Stimulated activated CD4-positive, alpha-beta T cell treated with anti-CD3 and anti-CD28 coated beads, Interleukin-4, amount 100 ng/mL, for 24 hours (primary cell): ENCODE measurements at regions not wholly inside any gene's neighbourhood (a gene's known extent, or its start where the extent isn't known, plus 50 kb on each side); places are given as distances from the start of the nearest gene placed in this dataset.
A peak's percentile ranks its signal among the peaks of the same experiment; 100 is the strongest.

ENCODE experiments used
- DNase-seq: peaks from one replicate; pipeline ENCODE4 v3.0.0-alpha.2; 2020

DNA sequence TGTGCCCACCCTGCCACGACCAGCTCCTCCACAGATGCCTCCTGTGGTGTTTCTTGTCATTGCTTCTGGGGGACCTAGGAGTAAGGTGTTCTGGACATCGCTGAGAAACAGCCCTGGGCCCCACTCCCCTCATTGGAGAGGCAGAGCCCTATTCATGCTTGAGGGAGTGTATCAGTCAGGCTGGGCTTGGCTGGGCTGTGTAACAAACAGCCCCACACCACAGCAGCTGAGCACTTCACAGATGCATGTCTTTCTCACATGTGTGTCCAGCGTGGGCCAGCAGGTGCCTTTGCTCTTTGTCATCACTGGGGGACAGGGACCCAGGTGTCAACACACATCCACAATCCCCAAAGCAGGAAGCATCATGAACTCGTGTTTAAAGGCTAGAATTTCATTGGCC lies 65.1 kb upstream of the FBRSL1 start:
- DNase-seq: no peak

DNA sequence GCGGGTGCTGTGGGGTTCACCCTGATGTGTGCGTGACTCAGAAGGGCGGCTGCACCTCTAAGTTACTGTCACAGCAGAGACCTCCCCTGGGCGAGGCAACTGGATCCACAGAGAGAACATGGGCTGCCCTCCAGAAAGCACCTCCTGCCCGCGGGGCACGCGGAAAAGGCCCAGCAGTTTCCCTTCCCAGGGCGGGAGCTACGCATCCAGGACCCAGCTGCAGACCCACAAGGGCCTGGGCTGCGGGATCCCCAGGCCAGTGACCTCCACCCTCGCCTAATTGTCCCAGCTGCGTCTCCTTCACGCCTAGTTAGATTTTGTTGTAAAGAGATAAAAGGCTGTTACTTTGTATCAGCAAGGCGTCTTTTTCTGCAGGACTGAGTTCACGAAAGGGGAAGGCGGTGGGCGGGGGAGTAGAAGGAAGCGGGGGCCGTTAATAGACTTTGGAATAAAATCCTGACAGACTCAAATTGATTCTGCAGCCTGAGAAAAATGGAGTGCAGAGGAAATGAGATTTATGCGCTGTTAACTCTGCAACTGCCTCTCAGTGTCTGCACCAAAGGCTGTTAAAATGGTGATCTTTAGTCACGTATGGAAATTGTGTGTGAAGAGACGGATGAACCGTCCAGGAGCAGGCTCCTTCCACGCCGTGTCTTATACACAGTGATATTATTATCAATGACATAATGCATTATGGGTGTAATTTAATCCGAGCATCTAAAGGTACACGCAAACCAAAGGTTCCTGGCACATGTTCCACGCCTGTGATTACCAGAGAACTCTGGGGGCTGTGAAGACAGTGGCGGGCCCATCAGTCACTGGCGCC lies 65.9 kb upstream of the FBRSL1 start:
- no peak for DNase-seq

DNA sequence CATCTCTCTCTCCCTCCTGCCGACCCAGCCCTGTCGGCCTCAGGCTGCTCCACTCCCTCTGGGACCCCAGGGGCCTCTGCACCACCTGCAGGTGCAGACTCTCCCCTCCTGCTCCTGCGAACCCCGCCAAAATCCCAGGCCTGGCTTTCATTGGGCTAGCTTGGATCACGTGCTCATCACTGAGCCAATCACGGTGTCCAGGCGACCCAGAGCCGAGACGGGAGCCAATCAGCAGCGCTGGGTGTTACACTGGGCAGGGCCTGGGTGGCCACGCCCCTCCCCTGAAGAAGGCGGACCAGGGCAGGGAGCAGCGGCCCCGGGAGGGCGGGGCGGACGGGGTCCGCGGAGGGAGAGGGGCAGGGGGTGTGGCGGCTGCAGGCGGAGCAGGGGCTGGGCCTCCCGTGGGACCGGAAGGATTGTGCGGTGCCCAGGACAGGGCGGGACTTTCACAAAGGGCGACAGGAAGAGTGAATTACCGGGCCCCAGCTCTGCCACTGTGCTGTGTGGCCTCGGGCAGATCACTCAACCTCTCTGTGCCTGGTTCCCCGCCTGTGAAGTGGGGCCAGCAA lies 66.6 kb upstream of the FBRSL1 start:
- DNase-seq: no peak

DNA sequence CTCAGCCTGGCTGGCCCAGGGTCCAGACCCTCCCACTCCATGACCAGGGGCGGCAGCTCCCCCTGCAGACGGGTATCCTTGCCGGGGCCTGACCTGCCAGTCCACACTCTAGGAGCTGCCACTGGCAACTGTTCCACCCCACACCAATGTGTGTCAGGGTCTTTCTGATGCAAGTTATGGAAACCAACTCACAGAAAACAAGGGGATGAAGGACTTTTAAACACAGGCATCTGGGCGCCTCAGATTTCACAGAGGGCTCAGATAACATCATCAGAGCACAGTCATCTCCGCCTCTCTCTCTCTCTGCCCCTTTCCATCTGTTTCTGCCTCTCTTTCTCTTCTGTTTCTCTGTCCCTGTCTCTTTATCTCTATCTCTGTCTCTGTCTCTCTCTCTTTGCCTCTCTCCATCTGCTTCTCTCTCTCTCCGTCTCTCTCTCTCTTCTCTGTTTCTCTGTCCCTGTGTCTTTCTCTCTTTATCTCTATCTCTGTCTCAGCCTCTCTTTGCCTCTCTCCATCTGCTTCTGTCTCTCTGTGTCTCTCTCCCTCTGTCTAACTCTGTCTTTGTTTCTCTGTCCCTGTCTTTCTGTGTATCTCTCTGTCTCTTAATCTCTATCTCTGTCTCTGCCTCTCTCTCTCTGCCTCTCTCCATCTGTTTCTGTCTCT lies 67.4 kb upstream of the FBRSL1 start:
- no peak for DNase-seq

DNA sequence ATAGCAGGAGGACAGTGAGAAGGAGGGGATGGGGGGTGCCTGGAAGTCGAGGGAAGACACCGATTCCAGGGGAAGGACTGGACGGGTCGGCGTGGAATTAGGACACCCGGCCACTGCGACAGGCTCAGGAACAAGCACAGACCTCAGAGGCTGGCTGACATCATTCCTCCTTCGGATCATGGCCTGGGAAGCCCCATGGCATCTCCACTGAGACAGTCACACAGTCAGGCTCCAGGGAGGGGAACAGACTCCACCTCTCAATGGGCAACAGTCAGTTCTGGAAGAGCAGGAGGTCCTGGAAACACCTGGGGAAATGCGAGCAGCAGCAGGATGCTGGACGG lies 67.9 kb upstream of the FBRSL1 start:
- no peak for DNase-seq

DNA sequence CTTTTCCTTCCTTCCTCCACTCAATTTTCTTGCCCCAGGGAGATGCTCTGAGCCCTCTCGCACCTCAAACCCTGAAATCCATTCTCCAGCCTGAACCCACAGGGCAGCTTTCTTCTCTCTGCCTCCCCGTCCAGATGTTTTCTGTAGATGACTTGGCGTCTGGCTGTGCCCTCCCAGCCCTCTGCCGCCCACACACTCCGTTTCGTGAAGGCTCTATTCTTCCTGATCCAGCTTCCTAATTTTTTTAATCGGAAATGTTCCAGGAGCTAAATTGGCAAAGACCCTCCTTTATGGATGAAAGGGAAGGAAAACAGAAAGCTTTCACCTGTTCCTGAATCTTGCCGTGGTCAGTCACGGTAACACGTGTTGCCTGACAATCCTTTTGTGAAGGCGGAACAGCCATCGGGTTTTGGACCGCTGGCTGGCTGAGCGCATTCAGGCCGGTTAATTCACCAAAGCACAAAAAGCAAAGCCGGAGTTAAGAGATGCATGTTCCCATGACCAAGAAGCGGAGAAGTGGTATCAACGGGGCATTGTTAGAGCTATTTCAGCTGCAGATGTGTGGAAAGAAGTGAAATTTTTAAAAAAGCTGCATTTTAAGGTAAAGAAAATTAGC lies 70.2 kb upstream of the FBRSL1 start:
- no peak for DNase-seq

DNA sequence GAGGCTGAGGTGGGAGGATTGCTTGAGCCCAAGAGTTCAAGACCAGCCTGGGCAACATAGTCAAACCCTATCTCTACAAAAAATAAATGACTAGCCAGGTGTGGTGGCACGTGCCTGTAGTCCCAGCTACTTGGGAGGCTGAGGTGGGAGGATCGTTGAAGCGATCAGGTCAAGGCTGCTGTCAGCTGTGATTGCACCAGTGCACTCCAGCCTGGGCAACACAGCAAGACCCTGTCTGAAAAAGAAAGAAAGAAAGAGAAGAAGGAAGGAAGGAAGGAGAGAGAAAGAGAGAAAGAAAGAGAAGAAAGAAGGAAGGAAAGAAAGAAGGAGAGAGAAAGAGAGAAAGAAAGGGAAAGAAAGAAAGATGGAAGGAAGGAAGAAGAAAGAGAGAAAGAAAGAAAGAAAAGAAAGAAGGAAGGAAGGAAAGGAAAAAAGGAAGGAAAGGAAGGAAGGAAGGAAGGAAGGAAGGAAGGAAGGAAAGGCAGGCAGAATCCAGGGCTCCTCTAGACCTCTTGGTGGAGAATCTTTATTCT lies 71.5 kb upstream of the FBRSL1 start:
- no peak for DNase-seq

DNA sequence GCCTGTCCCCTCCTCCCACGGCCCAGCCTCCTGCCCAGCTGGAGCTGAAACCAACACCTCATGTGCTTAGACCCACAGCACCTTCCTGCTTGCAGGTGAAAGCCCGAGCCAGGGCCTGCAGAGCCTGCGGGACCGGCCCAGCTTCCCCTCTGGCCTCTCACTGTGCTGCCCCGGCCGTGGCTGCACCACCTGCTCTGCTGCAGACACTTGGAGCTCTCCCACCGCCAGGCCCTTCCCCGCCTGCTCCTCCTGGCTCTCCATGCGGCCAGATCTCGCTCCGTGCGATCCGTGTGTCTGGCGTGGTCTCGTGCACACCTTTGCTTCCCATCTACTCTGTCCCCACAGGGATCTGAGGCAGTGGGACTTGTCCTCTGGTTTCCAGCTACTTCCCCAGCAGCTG lies 72.2 kb upstream of the FBRSL1 start:
- no peak for DNase-seq

DNA sequence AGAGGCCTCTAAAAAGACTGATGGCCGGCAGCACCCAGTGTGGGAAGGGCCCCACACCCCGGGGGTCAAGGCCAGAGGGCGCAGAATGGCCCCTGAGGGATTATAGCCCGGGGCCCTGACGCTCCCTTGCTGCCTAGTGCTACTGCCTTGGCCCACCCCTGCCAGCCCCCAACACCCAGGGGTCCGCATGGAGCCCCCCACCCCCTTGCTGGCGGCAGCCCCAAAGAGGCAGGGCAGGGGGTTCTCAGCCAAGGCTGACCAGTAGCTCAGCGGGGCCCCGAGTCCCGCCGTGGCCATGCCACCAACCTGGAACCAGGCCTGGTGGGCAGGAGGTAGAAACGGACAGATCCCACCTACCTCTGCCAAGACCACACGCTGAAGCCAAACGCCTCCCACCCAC lies 73.1 kb upstream of the FBRSL1 start:
- no peak for DNase-seq

DNA sequence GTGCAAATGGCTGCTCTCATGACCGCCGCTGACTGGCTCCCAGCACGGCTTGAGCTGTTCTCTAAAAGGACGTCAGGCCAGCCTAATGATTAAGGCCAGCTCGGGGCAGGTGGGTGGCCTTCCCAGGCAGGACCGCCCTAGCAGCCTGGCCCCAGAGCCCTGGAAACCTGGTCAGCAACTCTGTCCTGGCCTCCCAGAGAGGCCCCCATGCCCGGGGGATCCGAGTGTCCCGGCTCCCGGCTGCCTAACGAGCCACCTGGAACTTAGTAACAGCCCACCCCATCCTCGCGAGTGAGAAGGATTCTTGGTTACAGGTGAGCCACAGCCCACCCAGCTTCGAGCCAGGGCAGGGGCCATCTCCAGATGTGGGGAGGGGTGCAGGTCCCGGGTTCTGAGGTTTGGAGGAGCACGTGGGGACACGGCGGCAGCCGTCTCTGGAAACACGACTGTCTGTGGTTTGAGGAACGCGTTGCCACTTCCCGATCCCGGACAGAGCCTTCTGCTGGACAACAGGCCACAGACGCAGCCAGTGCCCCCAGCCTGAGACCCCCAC lies 73.8 kb upstream of the FBRSL1 start:
- no peak for DNase-seq

DNA sequence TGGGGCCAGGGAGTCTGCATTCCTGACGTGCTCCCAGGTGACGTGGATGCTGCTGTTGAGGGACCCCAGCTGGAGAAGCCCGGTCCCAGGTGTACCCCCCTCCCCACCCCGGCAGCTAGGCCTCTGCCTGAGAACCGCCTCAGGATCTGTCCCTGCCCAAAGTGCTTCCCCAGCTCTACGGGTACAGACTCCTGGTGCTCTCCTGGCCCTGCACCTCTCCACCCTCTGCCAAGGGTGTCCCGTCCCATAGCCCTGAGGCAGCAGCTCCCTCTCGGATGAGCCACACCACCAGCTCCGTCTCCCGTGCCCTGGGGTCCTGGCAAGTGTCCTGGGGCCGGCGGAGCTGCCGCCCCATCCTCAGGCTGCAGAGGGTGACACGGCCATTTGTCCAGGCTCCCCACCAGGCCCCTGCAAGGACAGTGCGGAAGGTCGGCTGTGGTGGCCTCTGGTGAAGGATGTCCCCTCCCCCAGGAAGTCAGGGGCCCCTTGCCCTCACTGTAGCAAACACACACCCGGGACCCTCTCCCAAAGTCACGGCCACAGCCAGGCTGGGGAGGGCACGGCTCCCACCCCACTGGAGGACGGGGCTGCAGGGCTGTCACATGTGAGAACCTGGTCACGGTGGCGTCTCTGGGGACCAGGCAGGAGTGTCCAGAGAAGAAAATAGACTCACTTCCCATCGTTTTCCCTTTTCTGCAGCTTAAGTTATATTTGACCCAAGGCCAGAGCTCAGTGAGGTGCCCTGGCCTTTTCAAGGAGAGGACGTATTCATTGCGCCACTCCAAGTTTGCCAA lies 74.4 kb upstream of the FBRSL1 start:
- no peak for DNase-seq

DNA sequence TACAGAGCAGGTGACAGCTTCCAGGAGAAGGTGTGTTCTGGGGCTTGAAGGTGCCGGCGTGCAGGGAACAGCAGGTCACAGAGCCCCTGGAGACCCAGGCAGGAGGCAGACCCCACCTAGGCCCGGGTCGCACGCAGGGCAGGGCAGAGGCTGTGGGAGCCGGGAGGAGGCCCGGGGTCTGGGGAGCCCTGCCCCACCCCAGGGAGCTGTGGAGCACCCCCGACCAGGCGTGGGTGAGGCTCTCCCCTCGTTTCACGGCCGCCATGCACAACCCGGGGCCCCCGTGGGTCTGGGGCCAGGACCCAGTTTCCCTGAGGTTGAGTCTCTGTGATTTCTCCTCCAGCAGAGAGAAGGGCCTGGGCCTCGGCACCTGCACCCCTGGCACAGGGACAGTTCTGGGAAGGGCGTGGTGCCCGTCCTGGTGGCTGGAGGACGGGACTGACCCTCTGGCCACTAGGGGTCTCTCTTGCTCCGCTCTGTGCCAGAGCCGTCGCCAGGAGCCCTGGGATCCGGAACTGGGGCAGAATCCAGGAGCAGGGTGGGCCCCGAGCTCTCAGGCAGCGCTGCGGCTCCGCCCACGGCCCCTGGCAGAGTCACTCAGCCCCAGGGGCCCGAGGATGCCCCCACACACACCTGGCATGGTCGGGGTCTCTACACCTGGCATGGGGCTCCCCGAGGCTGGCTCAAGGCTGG lies 75.2 kb upstream of the FBRSL1 start:
- peak; percentile 82 for DNase-seq

DNA sequence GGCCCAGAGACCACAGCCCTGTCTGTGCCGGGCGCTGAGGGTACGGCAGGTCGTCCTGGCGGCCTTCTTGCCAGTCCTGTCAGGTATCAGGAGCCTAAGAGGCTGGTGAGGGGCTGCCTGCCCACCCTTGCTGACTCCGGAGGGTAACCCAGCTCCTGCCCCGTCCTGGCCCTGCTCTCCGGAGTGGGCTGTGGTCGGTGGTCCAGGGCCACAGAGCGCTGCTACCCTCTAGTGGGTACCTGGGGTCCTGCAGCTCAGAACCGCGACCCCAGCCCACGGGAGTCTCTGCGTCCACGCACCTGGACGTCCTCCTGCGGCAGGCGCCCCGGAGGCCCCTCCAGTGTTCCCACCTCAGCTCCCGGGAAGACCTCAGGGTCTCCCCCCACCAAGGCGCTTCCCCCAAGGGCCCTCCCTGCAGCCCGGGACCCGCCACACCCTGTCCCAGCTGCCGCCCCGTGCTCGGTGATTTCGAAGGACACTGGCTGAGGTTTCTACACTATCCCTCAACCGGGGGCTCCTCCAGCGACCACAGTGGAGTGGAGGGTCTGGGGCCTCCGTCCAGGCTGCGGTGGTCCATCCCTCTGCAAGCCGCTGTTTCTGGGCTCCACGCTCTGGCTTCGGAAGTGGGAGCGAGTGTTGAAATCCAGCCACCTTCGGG lies 75.9 kb upstream of the FBRSL1 start:
- peak; percentile 19 for DNase-seq

DNA sequence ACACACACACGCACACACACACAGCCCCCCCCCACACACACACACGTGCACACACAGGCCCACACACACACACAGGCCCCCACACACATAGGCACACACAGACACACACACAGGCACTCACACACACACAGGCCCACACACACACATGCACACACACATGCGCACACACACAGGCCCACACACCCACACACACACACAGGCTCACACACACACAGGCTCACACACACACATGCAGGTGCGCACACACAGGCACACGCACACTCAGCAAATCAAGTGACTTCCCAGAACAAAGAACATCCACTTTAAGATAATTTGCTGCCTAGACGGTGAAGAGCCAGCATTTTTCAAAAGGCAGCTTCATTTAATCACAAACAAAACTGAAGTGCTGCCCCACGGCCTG lies 78.5 kb upstream of the FBRSL1 start:
- no peak for DNase-seq

DNA sequence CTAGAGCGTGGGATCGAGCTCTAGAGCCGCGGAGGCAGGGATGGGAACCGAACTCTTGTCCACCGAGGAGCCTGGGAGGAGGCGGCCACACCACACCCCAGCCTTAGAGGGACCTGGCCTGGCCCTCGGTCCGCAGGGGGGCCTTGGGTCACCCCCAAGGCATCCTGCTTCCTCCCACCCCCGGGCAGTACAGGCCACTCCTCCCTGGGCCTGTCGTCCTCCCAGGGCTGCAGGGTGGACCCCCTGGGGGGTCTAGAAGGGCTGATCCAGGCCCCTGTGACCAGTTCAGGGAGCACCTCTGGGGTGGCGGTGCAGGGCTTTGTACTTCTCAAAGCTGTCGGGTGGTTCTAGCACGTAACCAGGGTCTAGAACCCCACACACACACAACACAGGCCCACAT lies 79.1 kb upstream of the FBRSL1 start:
- no peak for DNase-seq

DNA sequence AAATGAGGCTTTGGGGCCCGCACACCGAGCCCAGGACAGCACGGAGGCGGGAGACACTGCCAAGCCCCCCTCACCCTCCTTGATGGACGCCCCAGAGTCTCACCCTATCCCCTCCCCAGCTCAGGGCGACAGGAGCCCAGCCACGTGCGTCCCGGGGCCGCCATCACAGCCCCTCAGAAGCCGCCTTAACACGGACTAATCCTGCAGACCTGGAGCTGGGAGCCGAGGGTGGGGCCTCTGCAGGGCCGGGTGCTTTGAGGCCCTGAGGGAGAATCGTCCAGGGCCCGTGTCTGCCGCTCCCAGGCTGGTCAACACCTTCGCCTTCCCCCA lies 79.7 kb upstream of the FBRSL1 start:
- DNase-seq: no peak

DNA sequence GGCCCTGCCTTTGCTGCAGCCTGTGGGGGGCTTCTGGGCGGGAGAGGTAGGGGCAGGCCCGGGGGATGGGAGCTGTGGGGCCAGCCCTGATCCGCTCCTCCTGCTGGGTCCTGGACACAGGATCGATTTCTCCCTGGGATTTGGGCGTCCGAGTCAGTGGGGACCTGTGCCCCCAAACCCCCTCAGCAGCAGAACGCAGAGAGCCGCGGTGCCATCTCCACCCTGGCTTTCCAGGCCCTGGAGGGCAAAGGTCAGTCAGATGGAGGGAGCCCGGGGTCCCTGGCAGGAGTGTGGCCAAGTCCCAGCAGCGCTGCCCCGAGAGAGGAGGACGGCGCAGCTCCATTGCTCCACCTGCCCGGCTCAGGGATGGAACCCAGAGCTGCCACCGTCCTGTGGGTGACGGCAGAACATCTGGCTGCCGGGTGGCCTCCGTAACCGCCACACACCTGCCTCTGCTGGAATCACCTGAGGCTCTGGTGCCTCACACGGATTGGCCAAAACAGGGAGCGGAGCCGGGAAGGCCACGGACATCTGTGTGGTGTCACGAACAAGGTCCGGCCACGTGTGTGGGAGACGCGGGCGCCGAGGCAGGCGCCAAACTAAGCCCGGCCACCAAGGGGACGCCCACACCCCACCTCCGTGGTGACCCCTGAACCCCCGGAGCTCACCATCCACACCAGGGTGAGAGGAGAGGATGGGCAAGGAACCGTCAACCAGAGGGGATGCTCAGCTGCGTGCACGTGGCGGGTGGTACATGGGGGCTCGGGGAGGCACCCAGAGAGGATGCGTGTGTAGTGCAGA lies 80.3 kb upstream of the FBRSL1 start:
- no peak for DNase-seq

DNA sequence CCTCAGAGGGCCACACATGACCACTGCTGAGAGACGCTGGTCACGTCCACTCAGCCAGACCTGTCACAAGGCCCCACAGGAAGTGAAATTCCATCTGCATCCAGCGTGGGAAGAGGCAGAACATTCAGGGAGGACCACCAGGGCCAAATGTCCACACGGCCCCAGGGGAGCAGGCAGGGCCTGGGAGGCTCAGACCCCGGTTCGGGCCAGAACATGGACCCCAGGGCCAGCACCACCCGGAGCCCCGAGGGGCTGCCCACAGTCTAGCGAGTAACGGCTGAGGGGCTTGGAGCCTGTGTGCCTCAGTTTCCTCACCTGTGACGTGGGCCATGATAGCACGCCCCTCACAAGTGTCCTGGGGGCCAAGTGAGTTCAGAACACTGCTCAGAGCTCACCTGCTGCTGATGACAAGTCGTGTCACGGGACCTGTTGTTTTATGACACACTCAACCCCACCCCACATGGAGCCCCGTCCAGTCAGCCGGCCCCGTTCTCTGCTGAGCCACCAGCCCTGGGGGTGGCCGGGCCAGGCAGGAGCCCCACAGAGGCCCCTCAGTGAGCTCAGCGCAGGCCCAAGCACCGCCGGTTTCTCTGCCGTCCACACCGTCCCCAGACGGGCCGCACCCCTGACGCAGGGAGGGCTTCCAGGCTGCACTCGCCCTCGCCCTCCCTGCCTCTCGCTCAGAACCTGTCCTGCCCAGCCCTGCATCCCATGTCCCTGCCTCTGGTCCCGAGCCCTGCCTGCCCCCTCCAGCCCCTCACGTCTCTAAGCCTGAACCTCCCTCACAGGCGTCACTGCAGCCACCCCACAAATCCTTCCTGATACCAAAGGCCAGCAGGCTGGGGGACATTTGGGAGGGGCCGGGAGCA lies 79.5 kb upstream of the GALNT9 start:
- DNase-seq: no peak

DNA sequence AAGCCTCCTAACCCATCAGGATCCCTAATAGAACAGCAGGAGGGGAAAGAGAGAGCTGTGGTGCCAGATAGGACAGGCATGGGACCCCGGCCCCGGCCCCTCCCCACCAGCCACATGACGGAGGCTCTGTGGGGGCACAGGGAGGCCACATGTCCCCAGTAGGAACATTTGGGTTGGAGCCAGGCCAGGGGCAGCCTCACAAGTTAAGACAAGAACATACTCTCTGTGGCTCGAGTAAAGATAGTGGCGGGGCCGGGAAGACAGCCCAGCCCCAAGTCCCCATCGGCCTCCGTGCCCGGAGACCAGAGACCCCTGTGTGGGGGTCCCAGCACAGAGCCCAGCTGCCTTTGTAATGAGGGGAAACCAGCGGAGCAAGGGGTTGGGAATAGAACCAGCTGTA lies 78.6 kb upstream of the GALNT9 start:
- no peak for DNase-seq
